ENCODE measurements at regions not wholly inside any gene's neighbourhood (a gene's known extent, or its start where the extent isn't known, plus 50 kb on each side); places are given as distances from the start of the nearest gene placed in this dataset.

DNA sequence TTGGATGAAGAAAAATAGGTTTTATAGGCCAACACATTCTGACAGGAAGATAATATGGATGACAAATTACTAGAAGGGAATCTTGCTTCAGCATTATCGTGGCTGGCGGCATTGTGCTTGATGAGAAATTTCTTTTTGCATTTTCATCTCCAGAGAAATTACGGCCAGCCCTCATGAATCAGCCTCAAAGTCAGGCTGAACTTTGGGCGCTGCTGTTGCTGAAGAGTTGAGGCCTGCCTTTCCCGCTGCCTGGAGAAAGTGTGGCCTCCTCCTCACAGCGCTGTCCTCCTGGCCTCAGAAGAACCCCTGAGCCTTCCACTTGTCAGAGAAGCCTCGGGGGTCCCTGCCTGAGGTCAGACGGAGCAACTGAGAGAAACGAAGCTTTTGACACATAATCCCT, 272.4 kb upstream of the KCNIP4 start:
- TF ChIP-seq, protein P1, sequence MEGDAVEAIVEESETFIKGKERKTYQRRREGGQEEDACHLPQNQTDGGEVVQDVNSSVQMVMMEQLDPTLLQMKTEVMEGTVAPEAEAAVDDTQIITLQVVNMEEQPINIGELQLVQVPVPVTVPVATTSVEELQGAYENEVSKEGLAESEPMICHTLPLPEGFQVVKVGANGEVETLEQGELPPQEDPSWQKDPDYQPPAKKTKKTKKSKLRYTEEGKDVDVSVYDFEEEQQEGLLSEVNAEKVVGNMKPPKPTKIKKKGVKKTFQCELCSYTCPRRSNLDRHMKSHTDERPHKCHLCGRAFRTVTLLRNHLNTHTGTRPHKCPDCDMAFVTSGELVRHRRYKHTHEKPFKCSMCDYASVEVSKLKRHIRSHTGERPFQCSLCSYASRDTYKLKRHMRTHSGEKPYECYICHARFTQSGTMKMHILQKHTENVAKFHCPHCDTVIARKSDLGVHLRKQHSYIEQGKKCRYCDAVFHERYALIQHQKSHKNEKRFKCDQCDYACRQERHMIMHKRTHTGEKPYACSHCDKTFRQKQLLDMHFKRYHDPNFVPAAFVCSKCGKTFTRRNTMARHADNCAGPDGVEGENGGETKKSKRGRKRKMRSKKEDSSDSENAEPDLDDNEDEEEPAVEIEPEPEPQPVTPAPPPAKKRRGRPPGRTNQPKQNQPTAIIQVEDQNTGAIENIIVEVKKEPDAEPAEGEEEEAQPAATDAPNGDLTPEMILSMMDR (IDR thresholded peaks at IDR 0.05): no peak
- TF ChIP-seq EZH2 (IDR thresholded peaks at IDR 0.05) (no peak), EZH2phosphoT487 (IDR thresholded peaks at IDR 0.05) (no peak)

Data from neural progenitor cell (in vitro differentiated cells).